WERI-Rb-1 (cell line): ENCODE measurements at regions not wholly inside any gene's neighbourhood (a gene's known extent, or its start where the extent isn't known, plus 50 kb on each side); places are given as distances from the start of the nearest gene placed in this dataset.

Experiments used
- DNase-seq: peaks from one replicate; pipeline ENCODE4 v3.0.0-alpha.2; 2020
- H3K27ac ChIP-seq: fragments of 250-450 bp; sonication (Bioruptor Pico); 2 replicates; pipeline ENCODE4 v1.5.1; 2020; ENCODE audit warnings: mild to moderate bottlenecking, moderate library complexity
- H3K27me3 ChIP-seq: fragments of 250-450 bp; sonication (Bioruptor Pico); 2 replicates; pipeline ENCODE4 v1.5.1; 2021; ENCODE audit warnings: mild to moderate bottlenecking, low read depth, moderate library complexity; ENCODE audit not compliant: insufficient read depth, severe bottlenecking
- H3K36me3 ChIP-seq: fragments of 250-450 bp; sonication (Bioruptor Pico); 2 replicates; pipeline ENCODE4 v1.5.1; 2020; ENCODE audit warnings: mild to moderate bottlenecking, moderate library complexity
- H3K4me3 ChIP-seq: 2 replicates; pipeline ENCODE4 v1.5.1; 2011; ENCODE audit warnings: low read depth, mild to moderate bottlenecking, control low read depth, low read length
- H3K9me3 ChIP-seq: fragments of 250-450 bp; sonication (Bioruptor Pico); 2 replicates; pipeline ENCODE4 v1.5.1; 2021; ENCODE audit warnings: mild to moderate bottlenecking, moderate library complexity; ENCODE audit not compliant: severe bottlenecking
- TF ChIP-seq, protein P1 (sequence below): IDR thresholded peaks from 2 replicates; pipeline ENCODE4 v1.5.1; 2011; ENCODE audit warnings: low read depth, mild to moderate bottlenecking, control low read depth, inconsistent platforms, low read length

DNA sequence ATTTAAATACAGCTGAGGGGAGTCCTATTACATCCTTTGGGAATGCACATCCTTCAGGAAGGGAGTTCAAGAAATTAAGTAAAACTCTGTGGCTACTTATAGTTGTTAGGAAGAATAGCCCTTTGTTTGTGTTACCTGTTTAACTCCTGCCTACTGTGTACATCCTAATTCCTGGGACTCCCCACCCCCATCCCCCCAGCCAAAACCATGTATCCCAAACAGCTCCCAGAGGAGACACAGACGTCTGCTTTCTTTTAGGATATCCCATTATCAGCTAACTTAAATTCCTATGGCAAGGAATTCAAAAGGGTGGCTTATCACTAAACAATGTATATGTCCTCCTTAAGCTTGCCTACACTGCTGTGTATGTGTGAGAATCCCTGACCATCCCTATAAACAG lies 581.7 kb downstream of the DIPK2A start:
- H3K27me3 ChIP-seq, result no peaks in the 10 kb centered on the region
- H3K36me3 ChIP-seq, result no peaks in the 10 kb centered on the region
- TF ChIP-seq, protein P1, sequence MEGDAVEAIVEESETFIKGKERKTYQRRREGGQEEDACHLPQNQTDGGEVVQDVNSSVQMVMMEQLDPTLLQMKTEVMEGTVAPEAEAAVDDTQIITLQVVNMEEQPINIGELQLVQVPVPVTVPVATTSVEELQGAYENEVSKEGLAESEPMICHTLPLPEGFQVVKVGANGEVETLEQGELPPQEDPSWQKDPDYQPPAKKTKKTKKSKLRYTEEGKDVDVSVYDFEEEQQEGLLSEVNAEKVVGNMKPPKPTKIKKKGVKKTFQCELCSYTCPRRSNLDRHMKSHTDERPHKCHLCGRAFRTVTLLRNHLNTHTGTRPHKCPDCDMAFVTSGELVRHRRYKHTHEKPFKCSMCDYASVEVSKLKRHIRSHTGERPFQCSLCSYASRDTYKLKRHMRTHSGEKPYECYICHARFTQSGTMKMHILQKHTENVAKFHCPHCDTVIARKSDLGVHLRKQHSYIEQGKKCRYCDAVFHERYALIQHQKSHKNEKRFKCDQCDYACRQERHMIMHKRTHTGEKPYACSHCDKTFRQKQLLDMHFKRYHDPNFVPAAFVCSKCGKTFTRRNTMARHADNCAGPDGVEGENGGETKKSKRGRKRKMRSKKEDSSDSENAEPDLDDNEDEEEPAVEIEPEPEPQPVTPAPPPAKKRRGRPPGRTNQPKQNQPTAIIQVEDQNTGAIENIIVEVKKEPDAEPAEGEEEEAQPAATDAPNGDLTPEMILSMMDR, result no peak
- no peak overlapping the region for H3K4me3 ChIP-seq
- H3K9me3 ChIP-seq, result no peaks in the 10 kb centered on the region
- no peak for DNase-seq
- H3K27ac ChIP-seq, result no peak overlapping the region

DNA sequence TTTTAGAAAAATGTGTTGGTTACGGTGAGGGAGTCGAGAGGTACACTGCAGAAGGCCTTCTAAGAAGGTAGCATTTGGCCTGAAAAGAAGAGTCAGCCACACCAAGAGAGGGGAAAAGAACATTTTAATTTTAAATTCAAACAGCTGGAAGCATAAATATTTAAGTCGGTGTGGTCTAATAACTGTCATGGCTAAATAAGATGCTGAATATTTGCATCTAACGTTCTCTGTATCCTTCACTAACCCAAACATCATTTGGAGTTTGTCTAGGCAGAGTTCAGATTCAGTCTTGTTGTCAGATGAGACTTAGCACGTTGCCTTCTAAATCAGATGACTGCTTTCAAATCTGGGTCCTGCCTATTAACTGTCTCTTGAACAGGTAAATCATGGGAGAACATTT lies 583.3 kb downstream of the DIPK2A start:
- H3K27me3 ChIP-seq, result no peaks in the 10 kb centered on the region
- DNase-seq, result no peak
- TF ChIP-seq, protein P1, result no peak
- H3K9me3 ChIP-seq, result no peaks in the 10 kb centered on the region
- H3K36me3 ChIP-seq, result no peaks in the 10 kb centered on the region
- H3K4me3 ChIP-seq, result no peak overlapping the region
- H3K27ac ChIP-seq, result no peak overlapping the region

DNA sequence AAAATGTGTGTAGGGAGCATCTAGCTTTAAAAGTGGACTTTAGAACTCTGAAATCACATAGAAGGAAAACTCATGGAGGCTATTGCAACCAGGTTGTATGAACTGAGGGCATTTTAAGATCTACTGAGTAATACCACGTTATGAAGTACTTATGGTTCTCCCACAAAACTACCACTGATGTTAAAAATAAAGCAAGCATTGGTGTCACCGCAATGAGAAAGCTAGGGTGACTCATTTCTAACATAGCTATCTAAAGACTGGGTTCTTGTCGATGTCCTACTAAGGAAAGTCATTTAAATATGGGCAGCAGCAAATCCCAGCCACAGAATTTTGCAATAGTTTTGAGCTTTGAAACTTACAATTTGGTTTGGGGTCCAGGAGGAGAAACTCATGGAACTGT lies 584.8 kb downstream of the DIPK2A start:
- no peak overlapping the region for H3K27ac ChIP-seq
- H3K36me3 ChIP-seq, result no peaks in the 10 kb centered on the region
- DNase-seq, result no peak
- TF ChIP-seq, protein P1, result no peak
- no peaks in the 10 kb centered on the region for H3K9me3 ChIP-seq
- H3K4me3 ChIP-seq, result no peak overlapping the region
- H3K27me3 ChIP-seq, result no peaks in the 10 kb centered on the region

DNA sequence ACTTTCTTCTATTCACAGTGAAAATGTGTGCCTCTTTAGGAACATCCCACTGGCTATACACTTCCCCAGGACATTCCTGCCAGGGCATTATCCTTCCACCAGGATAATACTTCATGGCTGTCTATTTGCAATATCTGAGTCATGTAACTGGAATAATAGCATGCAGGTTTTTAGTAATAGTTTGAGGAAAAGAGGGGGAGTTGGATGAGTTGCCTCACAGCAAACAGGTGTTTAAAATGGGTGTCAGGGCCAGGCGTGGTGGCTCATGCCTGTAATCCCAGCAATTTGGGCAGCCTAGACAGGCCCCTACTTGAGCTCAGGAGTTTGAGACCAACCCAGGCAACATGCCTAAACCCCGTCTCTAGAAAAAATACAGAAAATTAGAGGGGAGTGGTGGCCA lies 585.9 kb downstream of the DIPK2A start:
- no peak for DNase-seq
- H3K36me3 ChIP-seq, result no peaks in the 10 kb centered on the region
- TF ChIP-seq, protein P1, result no peak
- H3K27ac ChIP-seq, result no peak overlapping the region
- H3K4me3 ChIP-seq, result no peak overlapping the region
- no peaks in the 10 kb centered on the region for H3K27me3 ChIP-seq
- no peaks in the 10 kb centered on the region for H3K9me3 ChIP-seq

DNA sequence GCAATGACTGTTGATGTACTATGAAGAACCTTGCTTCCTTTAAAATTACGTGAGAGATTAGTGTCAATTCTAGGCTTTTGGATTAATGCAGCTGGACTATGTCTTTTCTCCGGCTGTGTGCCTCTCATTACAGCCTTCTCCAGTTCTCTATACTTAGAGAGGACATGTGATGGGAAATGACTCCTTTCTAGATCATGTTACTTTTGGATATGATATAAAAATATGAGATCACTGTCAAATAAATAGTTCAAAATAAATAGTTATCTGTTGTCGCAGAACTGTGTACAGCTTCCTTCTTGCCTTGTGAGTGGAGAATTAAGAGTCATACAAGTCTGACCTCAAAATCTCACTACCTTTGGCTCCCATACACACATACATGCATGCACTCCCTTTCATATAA lies 592.4 kb downstream of the DIPK2A start:
- Histone ChIP-seq H3K9me3 (no peaks in the 10 kb centered on the region), H3K36me3 (no peaks in the 10 kb centered on the region), H3K27ac (no peak overlapping the region), H3K4me3 (no peak overlapping the region), H3K27me3 (no peaks in the 10 kb centered on the region)
- TF ChIP-seq, protein P1, result no peak
- DNase-seq, result no peak

DNA sequence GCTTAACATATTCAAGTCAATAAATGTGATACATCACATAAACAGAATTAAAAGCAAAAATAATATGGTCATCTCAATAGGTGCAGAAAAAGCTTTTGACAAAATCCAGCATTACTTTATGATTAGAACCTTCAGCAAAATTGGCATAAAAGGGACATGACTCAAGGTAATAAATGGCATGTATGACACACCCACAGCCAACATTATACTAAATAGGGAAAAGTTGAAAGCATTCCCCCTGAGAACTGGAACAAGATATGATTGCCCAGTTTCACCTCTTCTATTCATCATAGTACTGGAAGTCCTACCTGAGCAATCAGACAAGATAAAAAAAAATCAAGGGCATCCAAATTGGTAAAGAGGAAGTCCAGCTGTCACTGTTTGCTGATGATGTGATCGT lies 594.7 kb downstream of the DIPK2A start:
- TF ChIP-seq, protein P1, result no peak
- no peak for DNase-seq
- no peaks in the 10 kb centered on the region for H3K27me3 ChIP-seq
- H3K27ac ChIP-seq, result no peak overlapping the region
- H3K36me3 ChIP-seq, result no peaks in the 10 kb centered on the region
- H3K4me3 ChIP-seq, result no peak overlapping the region
- no peaks in the 10 kb centered on the region for H3K9me3 ChIP-seq
